ENCODE measurements at regions not wholly inside any gene's neighbourhood (a gene's known extent, or its start where the extent isn't known, plus 50 kb on each side); places are given as distances from the start of the nearest gene placed in this dataset.
A peak's percentile ranks its signal among the peaks of the same experiment; 100 is the strongest.

DNA sequence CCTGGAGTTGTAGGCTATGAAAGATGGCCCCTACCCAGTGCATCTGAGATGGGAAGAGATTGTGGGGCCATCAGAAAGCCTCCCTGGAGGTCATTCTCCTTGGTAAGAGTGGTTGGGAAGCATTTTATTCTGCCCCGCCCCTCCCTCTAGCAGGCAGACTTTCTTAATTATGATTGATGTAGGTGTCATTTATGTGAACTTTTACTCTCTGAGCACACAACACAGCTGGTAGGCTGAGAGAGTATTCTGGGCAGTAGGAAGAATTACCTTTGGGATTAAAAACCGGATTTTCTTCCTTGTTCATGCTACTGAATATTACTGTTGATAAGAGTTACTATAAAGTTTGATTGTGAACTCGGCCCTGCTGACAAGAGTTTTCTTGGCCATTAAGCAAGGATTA is 266.8 kb downstream of the TTC6 start:
- no peaks in the 10 kb centered on the region for H3K9me3 ChIP-seq (ENCODE audit: low read depth)
- H3K4me3 ChIP-seq = no peak overlapping the region
- Mint-ChIP-seq H3K27me3 (ENCODE audit: insufficient read depth, low read depth) (peaks cover 6% of the 10 kb centered on the region), H3K9me3 (peaks cover 3% of the 10 kb centered on the region), H3K4me3 (no peak overlapping the region), H3K36me3 (no peaks in the 10 kb centered on the region), H3K4me1 (peaks cover 9% of the 10 kb centered on the region), H3K27ac (no peak overlapping the region)
- no peak overlapping the region for H3K27ac ChIP-seq
- DNase-seq (ENCODE audit: low spot score) = no peak
- H3K4me2 ChIP-seq = no peak overlapping the region
- TF ChIP-seq EZH2phosphoT487 (IDR thresholded peaks at IDR 0.05) (no peak), EZH2 (IDR thresholded peaks at IDR 0.05) (no peak)
- TF ChIP-seq, protein P1, sequence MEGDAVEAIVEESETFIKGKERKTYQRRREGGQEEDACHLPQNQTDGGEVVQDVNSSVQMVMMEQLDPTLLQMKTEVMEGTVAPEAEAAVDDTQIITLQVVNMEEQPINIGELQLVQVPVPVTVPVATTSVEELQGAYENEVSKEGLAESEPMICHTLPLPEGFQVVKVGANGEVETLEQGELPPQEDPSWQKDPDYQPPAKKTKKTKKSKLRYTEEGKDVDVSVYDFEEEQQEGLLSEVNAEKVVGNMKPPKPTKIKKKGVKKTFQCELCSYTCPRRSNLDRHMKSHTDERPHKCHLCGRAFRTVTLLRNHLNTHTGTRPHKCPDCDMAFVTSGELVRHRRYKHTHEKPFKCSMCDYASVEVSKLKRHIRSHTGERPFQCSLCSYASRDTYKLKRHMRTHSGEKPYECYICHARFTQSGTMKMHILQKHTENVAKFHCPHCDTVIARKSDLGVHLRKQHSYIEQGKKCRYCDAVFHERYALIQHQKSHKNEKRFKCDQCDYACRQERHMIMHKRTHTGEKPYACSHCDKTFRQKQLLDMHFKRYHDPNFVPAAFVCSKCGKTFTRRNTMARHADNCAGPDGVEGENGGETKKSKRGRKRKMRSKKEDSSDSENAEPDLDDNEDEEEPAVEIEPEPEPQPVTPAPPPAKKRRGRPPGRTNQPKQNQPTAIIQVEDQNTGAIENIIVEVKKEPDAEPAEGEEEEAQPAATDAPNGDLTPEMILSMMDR (IDR thresholded peaks at IDR 0.05) = no peak
- H3K9ac ChIP-seq = no peak overlapping the region
- H3K36me3 ChIP-seq = no peaks in the 10 kb centered on the region
- no peaks in the 10 kb centered on the region for H3K27me3 ChIP-seq
- no peaks in the 10 kb centered on the region for H3K4me1 ChIP-seq
- H3K79me2 ChIP-seq (ENCODE audit: low read depth) = no peaks in the 10 kb centered on the region
- H3F3A ChIP-seq (ENCODE audit: low read depth) = no peaks in the 10 kb centered on the region
- H2AFZ ChIP-seq (replicated peaks) = no peak overlapping the region
- no peaks in the 10 kb centered on the region for H4K20me1 ChIP-seq (ENCODE audit: low read depth)

DNA sequence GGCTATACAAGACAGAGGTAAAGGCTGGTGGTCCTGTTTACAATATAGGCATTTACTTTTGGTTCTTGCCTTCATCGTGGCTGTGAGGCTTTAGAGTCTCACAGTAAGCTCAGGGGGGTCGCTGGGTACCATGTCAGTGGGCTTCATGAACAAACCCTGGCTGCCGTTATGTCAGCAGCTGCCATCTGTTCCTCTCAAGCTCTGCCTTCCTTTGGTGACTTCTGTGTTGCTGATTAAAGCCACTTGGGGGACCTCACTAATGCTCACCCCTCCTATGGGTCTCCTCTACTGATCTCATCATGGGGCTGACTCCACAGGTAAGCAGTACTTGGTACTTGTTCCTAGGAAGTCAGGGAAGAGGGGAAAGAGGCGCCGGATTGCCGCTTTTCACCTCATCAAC is 268.7 kb downstream of the TTC6 start:
- no peaks in the 10 kb centered on the region for H3K27me3 ChIP-seq
- no peaks in the 10 kb centered on the region for H3K79me2 ChIP-seq (ENCODE audit: low read depth)
- Mint-ChIP-seq H3K27me3 (ENCODE audit: insufficient read depth, low read depth) (peaks cover 6% of the 10 kb centered on the region), H3K27ac (no peak overlapping the region), H3K4me1 (peaks cover 9% of the 10 kb centered on the region), H3K4me3 (no peak overlapping the region), H3K36me3 (no peaks in the 10 kb centered on the region), H3K9me3 (peaks cover 3% of the 10 kb centered on the region)
- no peaks in the 10 kb centered on the region for H3F3A ChIP-seq (ENCODE audit: low read depth)
- TF ChIP-seq, protein P1 (IDR thresholded peaks at IDR 0.05) = no peak
- TF ChIP-seq EZH2phosphoT487 (IDR thresholded peaks at IDR 0.05) (no peak), EZH2 (IDR thresholded peaks at IDR 0.05) (no peak)
- H3K4me2 ChIP-seq = no peak overlapping the region
- H3K9ac ChIP-seq = no peak overlapping the region
- H3K4me3 ChIP-seq = no peak overlapping the region
- no peak overlapping the region for H2AFZ ChIP-seq (replicated peaks)
- H3K9me3 ChIP-seq (ENCODE audit: low read depth) = no peaks in the 10 kb centered on the region
- no peak overlapping the region for H3K27ac ChIP-seq
- H3K4me1 ChIP-seq = no peaks in the 10 kb centered on the region
- H4K20me1 ChIP-seq (ENCODE audit: low read depth) = no peaks in the 10 kb centered on the region
- no peak for DNase-seq (ENCODE audit: low spot score)
- no peaks in the 10 kb centered on the region for H3K36me3 ChIP-seq

- Histone ChIP-seq H3K9ac (no peak overlapping the region), H3K4me2 (no peak overlapping the region), H3K4me1 (peaks cover 8% of the 10 kb centered on the region), H2AFZ (replicated peaks) (no peak overlapping the region), H3K79me2 (ENCODE audit: low read depth) (no peaks in the 10 kb centered on the region), H3K9me3 (ENCODE audit: low read depth) (no peaks in the 10 kb centered on the region), H3K36me3 (no peaks in the 10 kb centered on the region), H3K4me3 (no peak overlapping the region), H3K27ac (no peak overlapping the region), H4K20me1 (ENCODE audit: low read depth) (no peaks in the 10 kb centered on the region), H3K27me3 (no peaks in the 10 kb centered on the region), H3F3A (ENCODE audit: low read depth) (no peaks in the 10 kb centered on the region)
- Mint-ChIP-seq H3K36me3 (no peaks in the 10 kb centered on the region), H3K27me3 (ENCODE audit: insufficient read depth, low read depth) (peaks cover 6% of the 10 kb centered on the region), H3K27ac (peak overlapping the region; percentile 71), H3K9me3 (peaks cover 3% of the 10 kb centered on the region), H3K4me3 (no peak overlapping the region), H3K4me1 (peaks cover 9% of the 10 kb centered on the region)
- TF ChIP-seq, protein P1 (IDR thresholded peaks at IDR 0.05) = no peak
- TF ChIP-seq EZH2phosphoT487 (IDR thresholded peaks at IDR 0.05) (no peak), EZH2 (IDR thresholded peaks at IDR 0.05) (no peak)
- no peak for DNase-seq (ENCODE audit: low spot score)
Measured at GRCh38 chr14:37864861-37865718, 269.7 kb downstream of the TTC6 start.
